HAP-1 (cell line): ENCODE measurements at regions not wholly inside any gene's neighbourhood (a gene's known extent, or its start where the extent isn't known, plus 50 kb on each side); places are given as distances from the start of the nearest gene placed in this dataset.

Experiments
- DNase-seq, 2 experiments: peaks; one replicate each; pipeline ENCODE4 v3.0.0-alpha.2; 2016 to 2020; ENCODE audit warnings: low spot score in 2 of 2
- H3K27me3 ChIP-seq: fragments of 250-450 bp; sonication (Bioruptor Pico); 2 replicates; pipeline ENCODE4 v1.5.1; 2020; ENCODE audit warnings: low read depth, mild to moderate bottlenecking, moderate library complexity
- H3K36me3 ChIP-seq: fragments of 250-450 bp; sonication (Bioruptor Pico); replicated peaks from 2 replicates; pipeline ENCODE4 v1.5.1; 2020; ENCODE audit warnings: mild to moderate bottlenecking
- H3K4me1 ChIP-seq: fragments of 250-450 bp; sonication (Bioruptor Pico); 2 replicates; pipeline ENCODE4 v1.5.1; 2020; ENCODE audit warnings: mild to moderate bottlenecking
- H3K4me3 ChIP-seq: fragments of 250-450 bp; sonication (Bioruptor Pico); 2 replicates; pipeline ENCODE4 v1.5.1; 2020; ENCODE audit warnings: mild to moderate bottlenecking, moderate library complexity
- H3K9me3 ChIP-seq: fragments of 250-450 bp; sonication (Bioruptor Pico); 2 replicates; pipeline ENCODE4 v1.5.1; 2020; ENCODE audit warnings: mild to moderate bottlenecking, moderate library complexity
- in situ Hi-C: fragments of 300-500 bp; cut with MboI; formaldehyde crosslinking; loops from 3 replicates; pipeline ENCODE4 v1.14.3; 2020; ENCODE audit warnings: low sequenced_read_pairs, inconsistent platforms, mixed read lengths

DNA sequence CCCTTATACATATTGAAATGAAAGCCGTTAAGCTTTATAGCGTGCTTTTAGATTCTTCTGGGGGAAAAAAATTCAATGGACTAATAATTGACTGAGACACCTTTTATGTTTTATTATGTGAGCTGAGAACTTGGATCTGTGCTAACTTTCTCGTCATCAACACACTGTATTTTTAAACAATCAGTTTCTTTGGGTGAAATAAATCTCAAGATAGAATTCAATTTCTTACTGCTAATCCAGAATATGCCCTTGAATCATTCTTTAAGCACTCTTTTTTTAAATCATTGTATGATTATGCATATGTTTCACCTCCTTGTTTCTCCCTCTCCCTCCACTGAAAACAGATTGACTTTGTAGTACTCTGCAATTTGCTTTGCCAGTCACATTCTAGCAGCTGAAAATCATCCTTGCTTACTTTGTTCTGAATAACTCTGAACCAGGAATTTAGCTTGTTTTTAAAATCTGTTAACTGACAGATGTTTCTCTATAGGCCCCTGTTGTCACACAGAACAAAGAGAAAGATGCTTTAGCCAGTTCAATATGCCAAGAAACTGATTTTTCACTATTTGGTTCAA is 81.5 kb downstream of the SLIT2 start:
- no peaks in the 10 kb centered on the region for H3K27me3 ChIP-seq
- H3K9me3 ChIP-seq: no peaks in the 10 kb centered on the region
- H3K4me3 ChIP-seq: no peak overlapping the region
- H3K4me1 ChIP-seq: peaks cover 71% of the 10 kb centered on the region
- DNase-seq: peak; percentile 36 to 97
- no peaks in the 10 kb centered on the region for H3K36me3 ChIP-seq
- in situ Hi-C loops: no loop called here

DNA sequence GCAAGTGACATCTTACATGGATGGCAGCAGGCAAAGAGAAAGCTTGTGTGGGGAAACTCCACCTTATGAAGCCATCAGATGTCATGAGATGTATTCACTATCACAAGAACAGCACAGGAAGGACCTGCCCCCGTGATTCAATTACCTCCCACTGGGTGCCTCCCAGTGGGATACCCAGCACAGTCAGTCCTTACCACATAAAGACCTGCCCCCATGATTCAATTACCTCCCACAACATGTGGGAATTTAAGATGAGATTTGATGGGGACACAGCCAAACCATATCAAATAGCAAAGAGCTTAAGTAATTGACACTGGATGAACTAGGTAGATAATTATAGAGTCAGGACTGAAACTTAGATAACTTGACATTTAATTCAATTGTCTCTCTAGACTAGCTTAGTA is 85.6 kb downstream of the SLIT2 start:
- no peaks in the 10 kb centered on the region for H3K9me3 ChIP-seq
- H3K36me3 ChIP-seq: no peaks in the 10 kb centered on the region
- peaks cover 49% of the 10 kb centered on the region for H3K4me1 ChIP-seq
- in situ Hi-C loops: no loop called here
- no peaks in the 10 kb centered on the region for H3K27me3 ChIP-seq
- no peak overlapping the region for H3K4me3 ChIP-seq
- no peak for DNase-seq

DNA sequence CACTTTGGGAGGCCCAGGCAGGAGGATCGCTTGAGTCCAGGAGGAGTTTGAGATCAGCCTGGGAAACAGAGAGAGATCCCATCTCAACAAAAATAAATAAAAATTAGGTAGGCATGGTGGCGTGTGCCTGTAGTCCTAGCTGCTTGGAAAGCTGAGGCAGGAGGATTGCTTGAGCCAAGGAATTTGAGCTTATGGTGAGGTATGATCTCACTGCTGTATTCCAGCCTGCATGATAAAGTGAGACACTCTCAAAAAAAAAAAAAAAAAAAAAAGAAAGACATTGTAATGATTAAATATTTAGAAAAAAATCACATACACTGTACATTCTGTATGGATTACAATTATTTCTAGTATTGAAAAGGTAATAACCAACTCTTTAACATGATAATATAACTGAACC is 87.1 kb downstream of the SLIT2 start:
- peak in 1 of 2 experiments; percentile 26 for DNase-seq
- H3K27me3 ChIP-seq: no peaks in the 10 kb centered on the region
- peaks cover 37% of the 10 kb centered on the region for H3K4me1 ChIP-seq
- no peak overlapping the region for H3K4me3 ChIP-seq
- H3K36me3 ChIP-seq: no peaks in the 10 kb centered on the region
- no peaks in the 10 kb centered on the region for H3K9me3 ChIP-seq
- in situ Hi-C loops: no loop called here

DNA sequence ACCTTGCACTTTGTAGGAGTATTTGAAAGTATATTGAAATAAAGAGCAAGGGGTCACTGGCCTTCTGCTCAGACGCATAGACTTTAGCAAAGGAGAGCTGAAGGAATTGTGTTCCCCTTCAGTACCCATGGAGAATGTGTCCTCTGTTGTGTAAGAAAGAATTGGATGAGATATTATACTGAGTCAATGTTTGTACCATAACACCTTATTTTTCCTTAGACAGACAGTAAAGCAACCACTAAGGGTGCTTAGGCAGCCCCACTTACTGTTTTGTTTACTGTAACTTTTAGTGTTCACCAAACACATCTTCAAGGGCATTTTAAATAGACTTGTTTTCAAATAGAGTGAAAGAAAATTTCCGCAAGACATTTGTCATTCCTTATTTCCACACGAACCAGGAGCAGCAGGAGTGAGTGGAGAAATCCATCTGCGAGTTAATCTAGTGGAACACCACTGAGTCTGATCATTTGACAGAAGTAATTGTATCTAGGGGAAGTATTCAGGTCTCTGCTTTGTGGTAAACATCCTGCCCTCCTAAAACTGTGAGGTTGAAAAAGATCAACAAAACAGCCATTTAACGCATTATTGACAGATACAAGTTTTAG is 89.5 kb downstream of the SLIT2 start:
- DNase-seq: no peak
- Histone ChIP-seq H3K4me3 (no peak overlapping the region), H3K27me3 (no peaks in the 10 kb centered on the region), H3K36me3 (no peaks in the 10 kb centered on the region), H3K9me3 (no peaks in the 10 kb centered on the region), H3K4me1 (peaks cover 22% of the 10 kb centered on the region)
- in situ Hi-C loops: no loop called here

DNA sequence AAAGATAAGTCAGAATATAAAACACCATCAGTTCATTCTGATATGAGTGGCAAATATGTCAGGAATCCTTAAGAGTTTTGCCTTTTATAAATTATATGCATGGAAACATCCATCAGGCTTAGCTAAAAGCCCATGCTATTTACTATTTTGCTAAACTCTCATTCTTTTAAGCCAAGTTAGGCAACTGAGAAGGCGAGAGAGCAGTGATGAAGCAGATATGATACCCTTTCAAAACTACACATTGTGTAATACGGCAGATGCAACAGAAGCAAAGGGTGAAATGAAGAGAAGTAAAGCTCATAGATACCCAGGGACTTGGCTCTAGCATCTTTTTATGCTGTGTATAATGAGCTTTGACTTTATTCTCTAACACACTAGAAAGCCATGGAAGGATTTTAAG is 95.8 kb downstream of the SLIT2 start:
- H3K36me3 ChIP-seq: no peaks in the 10 kb centered on the region
- no peaks in the 10 kb centered on the region for H3K9me3 ChIP-seq
- no peak overlapping the region for H3K4me3 ChIP-seq
- H3K4me1 ChIP-seq: no peaks in the 10 kb centered on the region; the same call in 1 of the 2 replicates
- no peaks in the 10 kb centered on the region for H3K27me3 ChIP-seq
- DNase-seq: no peak
- in situ Hi-C loops: no loop called here

DNA sequence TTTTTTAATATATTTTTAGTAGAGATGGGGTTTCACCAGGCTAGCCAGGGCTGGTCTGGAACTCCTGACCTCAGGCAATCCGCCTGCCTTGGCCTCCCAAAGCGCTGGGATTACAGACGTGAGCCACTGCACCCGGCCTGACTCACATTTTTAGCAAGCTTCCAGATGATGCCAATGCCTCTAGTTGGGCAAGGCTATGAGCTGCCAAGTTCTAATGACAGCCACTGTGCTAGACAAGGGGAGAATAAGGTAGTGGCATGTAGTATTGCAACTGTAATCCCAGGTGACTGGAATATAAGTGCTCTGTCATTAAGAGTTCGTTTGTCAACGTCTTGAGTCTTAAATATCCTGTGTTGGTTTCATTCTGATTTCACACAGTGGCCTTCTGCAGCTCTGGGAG is 96.7 kb downstream of the SLIT2 start:
- in situ Hi-C loops: no loop called here
- no peaks in the 10 kb centered on the region for H3K27me3 ChIP-seq
- DNase-seq: no peak
- no peaks in the 10 kb centered on the region for H3K36me3 ChIP-seq
- H3K4me3 ChIP-seq: no peak overlapping the region
- H3K9me3 ChIP-seq: no peaks in the 10 kb centered on the region
- peaks cover 6% of the 10 kb centered on the region for H3K4me1 ChIP-seq

DNA sequence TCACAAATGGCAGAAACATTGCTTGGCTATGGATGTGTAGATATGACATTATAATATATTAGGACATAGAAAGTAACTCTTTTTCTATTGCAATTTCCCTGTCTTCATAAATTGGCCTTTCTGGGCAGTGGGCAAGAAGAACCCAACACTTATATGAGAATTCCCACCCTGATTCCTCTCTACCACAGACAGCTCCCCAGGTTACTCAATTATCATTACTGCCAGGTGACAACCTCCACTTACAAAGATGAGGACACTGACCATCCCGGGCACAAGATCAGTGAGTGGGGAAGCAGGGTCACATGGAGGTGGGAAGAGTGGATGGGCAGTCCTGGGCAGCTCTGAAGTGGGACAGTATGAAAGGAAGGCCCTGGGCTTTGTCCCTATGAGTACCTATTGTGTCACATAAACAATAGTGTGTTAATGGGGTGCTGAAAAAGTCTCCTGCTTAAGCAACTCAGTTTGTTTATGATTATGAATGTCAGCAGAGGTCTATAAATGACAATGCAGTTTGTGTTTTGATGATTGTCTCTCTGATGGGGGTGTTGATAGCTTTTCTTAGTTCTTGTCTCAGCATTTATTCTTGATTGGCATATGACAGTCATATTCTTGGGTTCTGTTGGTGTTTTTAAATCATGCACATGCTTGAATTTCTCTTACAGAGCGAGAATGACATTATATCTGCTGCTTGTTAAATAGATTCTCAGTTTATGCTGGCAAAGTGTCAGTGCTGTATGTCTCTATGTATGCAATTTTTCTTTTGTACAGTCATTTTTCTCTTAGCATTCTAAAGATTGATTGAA is 99.9 kb downstream of the SLIT2 start:
- no peak overlapping the region for H3K4me3 ChIP-seq
- H3K4me1 ChIP-seq: peaks cover 23% of the 10 kb centered on the region
- in situ Hi-C loops: no loop called here
- no peaks in the 10 kb centered on the region for H3K36me3 ChIP-seq
- no peaks in the 10 kb centered on the region for H3K27me3 ChIP-seq
- no peaks in the 10 kb centered on the region for H3K9me3 ChIP-seq
- DNase-seq: no peak

DNA sequence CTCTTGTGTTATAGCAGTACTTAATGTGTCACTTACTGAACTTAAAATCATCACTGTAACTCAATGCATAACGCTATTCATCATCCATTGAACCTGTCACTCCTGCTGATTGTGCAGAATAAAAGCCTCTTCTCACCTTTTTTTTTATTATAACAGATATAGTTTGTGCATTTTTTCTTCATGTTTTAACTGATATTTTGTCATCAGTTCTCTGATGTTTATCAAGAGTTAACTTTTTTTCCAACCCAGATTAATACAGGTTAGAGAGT is 100.4 kb downstream of the SLIT2 start:
- no peaks in the 10 kb centered on the region for H3K36me3 ChIP-seq
- H3K4me3 ChIP-seq: no peak overlapping the region
- H3K4me1 ChIP-seq: peaks cover 29% of the 10 kb centered on the region
- no peak for DNase-seq
- no peaks in the 10 kb centered on the region for H3K27me3 ChIP-seq
- H3K9me3 ChIP-seq: no peaks in the 10 kb centered on the region
- in situ Hi-C loops: no loop called here

DNA sequence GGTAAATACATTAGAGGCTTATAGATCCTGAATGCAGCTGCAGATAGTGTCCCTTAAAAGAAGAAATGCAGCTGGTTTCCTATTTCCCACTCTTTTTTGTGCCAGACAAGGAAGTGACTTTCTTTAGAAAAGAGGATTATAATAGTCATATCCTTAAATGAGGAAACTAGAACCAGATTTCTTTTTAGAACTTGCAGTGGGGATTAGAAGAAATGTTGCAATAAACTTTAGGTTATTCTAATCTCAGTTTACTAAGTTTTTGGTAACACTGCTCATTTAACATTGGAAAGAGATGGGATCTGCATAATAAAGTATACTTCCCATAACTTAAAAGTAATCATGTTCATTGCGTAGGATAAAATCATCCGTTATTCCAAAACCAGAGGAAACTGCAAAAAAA is 101.9 kb downstream of the SLIT2 start:
- Histone ChIP-seq H3K36me3 (no peaks in the 10 kb centered on the region), H3K4me3 (no peak overlapping the region), H3K9me3 (no peaks in the 10 kb centered on the region), H3K4me1 (peaks cover 29% of the 10 kb centered on the region), H3K27me3 (no peaks in the 10 kb centered on the region)
- in situ Hi-C loops: no loop called here
- DNase-seq: peak in 1 of 2 experiments; percentile 78

DNA sequence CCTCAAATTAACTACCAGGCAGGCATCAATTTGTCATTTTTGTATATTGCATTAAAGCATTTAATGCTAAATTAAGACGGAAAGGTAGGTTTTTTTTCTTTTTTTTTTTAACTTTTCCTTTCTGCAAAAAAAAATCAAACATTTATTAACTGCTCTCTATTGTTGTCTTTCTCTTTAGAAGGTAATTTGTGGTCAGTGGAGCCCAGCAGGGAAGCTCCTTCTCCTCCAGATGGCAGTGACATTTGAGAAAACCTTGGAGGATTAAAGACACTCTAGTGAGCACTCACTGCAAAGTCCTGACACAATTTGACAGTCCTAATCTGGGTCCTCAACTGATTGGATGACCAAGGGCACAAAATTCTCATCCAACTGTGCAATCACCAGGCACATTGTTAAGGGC is 102.4 kb downstream of the SLIT2 start:
- Histone ChIP-seq H3K4me3 (no peak overlapping the region), H3K36me3 (no peaks in the 10 kb centered on the region), H3K4me1 (peaks cover 29% of the 10 kb centered on the region), H3K27me3 (no peaks in the 10 kb centered on the region), H3K9me3 (no peaks in the 10 kb centered on the region)
- peak; percentile 62 to 81 for DNase-seq
- in situ Hi-C loops: no loop called here

DNA sequence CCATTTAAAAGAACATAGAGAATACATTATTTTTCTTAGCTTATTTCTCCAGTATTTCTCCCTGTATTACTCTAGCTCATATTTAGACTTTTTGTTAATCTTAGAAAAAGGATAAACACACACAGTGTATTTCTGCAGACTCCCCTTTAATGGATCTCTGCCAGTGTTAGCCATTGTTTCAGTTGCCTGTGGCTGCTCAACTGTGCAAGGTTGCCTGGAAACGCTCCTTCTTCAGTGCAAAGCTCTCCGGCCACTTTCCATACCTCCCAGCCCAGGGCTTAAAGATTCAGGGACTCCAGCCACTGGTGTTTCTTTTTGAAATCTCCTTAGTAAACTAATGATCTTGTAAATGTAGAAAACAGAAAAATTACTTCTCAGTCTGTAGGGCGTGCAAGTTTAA is 104.9 kb downstream of the SLIT2 start:
- Histone ChIP-seq H3K4me3 (no peak overlapping the region), H3K4me1 (peaks cover 29% of the 10 kb centered on the region), H3K36me3 (no peaks in the 10 kb centered on the region), H3K9me3 (no peaks in the 10 kb centered on the region), H3K27me3 (no peaks in the 10 kb centered on the region)
- in situ Hi-C loops: no loop called here
- peak; percentile 71 to 74 for DNase-seq

DNA sequence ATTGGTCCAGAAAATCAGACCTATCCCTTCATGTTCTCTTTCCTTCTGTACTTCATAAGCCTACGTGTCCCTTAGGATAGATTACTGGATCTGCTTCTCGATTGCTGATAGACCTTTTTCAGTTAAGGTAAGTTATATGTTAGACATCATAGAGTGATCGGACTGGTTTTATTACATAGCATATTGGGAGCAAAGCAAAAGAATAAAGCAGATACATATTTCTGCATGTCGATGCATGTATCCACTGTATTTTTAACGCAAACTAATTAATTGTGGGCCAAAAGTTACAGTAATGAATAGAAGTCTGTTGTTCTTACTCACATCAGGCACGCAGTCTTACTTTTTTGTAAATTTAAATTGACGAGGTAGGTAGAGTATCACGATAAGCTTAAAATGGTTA is 106.4 kb downstream of the SLIT2 start:
- no peaks in the 10 kb centered on the region for H3K27me3 ChIP-seq
- DNase-seq: no peak
- in situ Hi-C loops: no loop called here

DNA sequence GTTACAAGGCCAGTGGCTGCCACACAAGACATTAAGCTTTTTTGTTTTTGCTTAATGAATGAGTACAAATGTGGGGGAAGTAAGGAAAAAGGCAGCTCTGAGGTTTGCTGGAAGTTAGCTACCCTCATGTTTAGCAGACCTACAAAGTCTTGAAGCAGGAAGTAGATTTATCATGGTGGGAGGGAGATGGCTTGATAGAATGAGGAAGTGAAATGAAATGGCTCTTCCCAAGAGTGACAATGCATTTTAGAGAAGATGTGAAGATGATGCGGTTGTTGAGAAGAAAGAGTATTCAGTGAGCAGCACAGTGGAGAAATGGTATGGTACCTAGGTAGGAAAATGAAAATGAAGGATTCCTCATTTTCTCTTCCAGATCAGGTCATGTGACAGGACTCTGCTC is 108.0 kb downstream of the SLIT2 start:
- H3K4me1 ChIP-seq: peaks cover 14% of the 10 kb centered on the region
- no peaks in the 10 kb centered on the region for H3K36me3 ChIP-seq
- DNase-seq: no peak
- H3K27me3 ChIP-seq: no peaks in the 10 kb centered on the region
- in situ Hi-C loops: no loop called here
- H3K4me3 ChIP-seq: no peak overlapping the region
- no peaks in the 10 kb centered on the region for H3K9me3 ChIP-seq

More for the DNA sequence above, 106.4 kb downstream of the SLIT2 start:
- no peaks in the 10 kb centered on the region for H3K9me3 ChIP-seq
- peaks cover 26% of the 10 kb centered on the region for H3K4me1 ChIP-seq
- H3K4me3 ChIP-seq: no peak overlapping the region
- no peaks in the 10 kb centered on the region for H3K36me3 ChIP-seq

DNA sequence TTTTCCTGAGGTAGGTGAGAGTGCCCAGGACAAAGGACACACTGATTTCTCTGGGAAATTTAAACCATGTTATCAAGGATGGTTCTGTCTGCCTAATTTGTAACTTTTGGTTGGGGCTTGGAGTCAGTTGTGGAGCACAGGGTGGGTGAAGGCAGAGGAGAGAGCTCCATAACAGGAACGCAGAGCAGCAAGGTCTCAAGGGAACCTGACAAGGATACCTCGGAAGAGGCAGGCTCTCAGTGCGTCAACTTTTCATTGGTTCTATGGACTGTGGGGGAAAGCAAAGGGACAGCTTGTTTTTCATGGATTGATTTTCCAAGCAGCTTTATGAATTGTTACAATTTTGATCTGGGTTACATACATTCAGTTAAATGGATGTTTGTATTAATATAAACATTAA is 110.4 kb downstream of the SLIT2 start:
- no peaks in the 10 kb centered on the region; the same call in 1 of the 2 replicates for H3K4me1 ChIP-seq
- no peaks in the 10 kb centered on the region for H3K36me3 ChIP-seq
- in situ Hi-C loops: no loop called here
- no peak for DNase-seq
- H3K4me3 ChIP-seq: no peak overlapping the region
- H3K9me3 ChIP-seq: no peaks in the 10 kb centered on the region
- H3K27me3 ChIP-seq: no peaks in the 10 kb centered on the region
